NCI-H510A treated with DMSO at 0.1 percent for 48 hours (cell line): ENCODE measurements at regions not wholly inside any gene's neighbourhood (a gene's known extent, or its start where the extent isn't known, plus 50 kb on each side); places are given as distances from the start of the nearest gene placed in this dataset.
"Not testable (repeated sequence)": the region's sequence is repeated elsewhere in the genome, so short reads cannot be mapped to it uniquely, and the experiment has no call there.

Experiments used
- DNase-seq: peaks from one replicate; lab custom pipeline; 2025; lab: John Stamatoyannopoulos, UW

DNA sequence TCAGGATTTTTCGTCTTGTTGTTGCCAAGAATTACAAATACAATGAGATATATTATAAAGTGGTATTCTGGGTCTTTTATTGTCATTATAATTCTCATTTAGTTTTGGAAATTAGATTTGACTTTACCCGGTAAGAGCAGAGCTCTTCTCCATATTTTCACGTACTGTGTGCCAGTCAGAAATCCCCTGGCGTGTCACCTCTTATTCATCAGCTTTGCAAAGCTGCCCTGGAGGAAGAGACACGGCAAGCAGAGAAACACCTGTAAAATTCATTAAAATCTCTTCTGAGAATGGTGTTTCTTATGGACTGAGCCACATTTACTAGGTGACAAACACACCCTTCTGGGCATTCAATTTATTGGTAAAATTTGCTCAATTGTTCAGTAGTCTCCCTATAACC, 440.4 kb downstream of the HINT1 start:
- DNase-seq = no peak

DNA sequence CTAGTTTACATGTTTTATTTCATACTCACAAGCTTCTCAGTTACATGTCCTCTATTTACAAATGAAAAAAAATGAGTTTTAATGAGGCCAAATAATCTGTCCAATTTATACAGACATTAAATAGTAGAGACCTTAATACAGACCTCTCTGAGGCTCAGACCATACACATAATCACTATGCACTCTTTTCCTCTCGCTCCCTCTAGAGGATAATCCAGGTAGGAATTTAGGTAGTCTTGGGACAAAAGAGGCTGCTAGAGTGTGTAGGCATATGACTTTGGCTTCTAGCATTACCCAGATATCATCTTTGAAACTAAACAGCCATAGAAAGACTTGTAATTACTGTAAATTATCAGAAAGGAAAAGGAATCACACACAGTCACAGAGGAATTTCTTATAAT, 444.7 kb downstream of the HINT1 start:
- DNase-seq = peak; percentile 58

DNA sequence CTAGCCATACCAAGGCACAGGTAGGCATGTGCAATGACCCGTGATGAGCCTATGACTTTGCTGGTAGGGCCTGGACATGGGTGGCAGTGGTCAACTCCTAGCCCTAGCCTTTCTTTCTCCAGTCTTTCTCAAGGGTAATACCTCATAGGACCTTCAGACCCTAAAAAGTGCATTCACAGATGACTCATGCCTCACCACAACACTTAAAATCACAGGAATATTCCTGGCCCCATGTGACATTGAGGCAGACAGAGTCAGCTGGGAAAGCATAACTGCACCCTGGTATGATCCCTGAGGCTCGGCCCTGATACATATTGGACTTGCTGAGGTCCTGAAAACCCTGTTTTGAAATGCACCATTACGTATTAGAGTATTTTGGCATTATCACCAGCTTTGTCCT, 449.5 kb downstream of the HINT1 start:
- no peak for DNase-seq

DNA sequence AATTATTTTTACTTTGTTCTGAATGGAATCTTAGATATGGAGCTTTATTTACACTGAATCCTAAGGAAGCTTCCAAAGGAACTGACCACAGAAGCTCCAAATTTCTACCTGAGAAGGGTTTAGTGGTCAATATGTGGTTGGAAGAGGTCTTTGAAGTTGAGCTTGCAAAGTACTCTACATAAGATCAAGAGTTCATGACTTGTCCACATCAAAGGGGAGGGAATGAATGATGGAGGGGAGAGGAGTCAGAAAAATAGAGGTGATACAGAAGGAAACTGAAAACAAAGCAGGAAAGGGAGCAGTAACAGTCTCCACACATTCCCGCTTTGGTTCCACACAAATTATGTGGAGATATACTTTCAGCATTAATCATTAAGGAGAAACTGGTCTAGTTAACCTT, 450.9 kb downstream of the HINT1 start:
- no peak for DNase-seq

DNA sequence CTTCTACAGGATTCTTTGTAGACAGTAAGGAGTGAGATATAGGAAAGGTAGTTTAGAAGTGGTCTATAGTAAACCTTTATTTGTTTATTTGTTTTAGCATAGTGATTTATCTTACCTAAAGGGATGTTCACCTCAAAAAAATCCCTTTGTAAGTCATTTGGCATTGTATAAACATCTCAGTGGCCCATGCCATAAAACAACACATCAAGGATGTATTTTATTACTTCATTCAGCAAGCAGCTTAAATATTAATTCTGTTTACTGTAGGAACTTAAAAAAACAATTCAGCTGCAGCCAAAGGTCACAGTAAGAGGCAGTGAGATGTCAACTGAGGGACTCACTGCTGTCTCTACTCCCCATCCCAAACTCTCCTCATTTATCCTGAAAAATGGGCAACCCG, 452.7 kb downstream of the HINT1 start:
- DNase-seq = no peak

DNA sequence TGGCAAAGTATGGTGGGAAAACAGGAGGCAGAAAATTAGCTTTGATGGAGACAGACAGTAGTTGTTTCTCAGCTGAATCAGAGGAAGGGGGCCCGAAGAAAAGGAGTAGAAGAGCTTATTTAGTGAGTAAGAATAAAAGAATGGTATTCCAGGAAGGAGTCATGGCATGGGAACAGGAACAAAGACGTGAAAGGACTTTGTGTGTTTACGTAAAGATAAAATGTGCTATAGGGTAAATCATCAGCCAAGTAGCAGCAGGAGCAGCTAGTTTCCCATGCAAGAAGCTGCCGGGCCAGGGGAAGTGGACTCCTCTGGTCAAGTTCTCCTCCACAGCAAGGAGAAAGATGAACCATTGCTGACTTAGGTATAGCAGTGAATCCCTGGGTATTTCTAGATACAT, 454.5 kb downstream of the HINT1 start:
- no peak for DNase-seq

DNA sequence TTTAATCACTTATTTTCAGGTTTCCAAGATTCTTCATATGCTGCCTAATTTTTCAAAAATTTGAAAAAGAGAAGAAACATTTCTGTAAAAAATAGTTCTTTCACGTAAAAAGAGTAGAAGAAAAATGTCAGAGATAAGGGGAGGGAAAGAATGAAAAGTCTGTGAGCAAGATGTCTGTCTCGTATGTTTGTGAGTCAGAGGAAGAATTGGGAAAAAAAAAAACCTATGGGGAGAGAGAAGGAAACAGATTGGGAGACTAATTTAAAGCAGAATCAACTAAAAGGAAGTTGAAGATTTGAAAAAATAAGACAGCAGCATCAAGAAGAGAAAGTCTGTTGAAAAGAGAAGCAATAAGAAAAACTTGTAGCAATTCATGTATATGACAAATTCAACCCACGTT, 456.3 kb downstream of the HINT1 start:
- no peak for DNase-seq

DNA sequence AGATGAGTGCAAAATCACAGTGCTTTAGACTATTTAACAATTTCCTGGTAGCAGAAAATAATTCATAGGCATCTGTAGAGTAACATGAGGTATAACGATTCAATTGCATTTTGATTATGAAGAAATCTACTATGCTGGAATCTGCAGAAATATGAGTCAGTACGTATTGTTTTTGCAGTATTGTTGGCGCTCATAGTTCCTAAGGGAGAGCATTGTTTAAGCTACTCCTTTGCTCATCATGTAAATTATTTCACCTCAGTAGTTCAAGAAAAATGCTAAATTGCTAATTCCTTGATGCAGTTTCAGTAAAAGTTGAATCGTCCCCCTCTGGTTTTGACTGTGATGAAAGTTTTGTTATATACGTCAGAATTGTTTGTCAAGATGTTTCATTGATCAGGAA, 458.4 kb downstream of the HINT1 start:
- no peak for DNase-seq

DNA sequence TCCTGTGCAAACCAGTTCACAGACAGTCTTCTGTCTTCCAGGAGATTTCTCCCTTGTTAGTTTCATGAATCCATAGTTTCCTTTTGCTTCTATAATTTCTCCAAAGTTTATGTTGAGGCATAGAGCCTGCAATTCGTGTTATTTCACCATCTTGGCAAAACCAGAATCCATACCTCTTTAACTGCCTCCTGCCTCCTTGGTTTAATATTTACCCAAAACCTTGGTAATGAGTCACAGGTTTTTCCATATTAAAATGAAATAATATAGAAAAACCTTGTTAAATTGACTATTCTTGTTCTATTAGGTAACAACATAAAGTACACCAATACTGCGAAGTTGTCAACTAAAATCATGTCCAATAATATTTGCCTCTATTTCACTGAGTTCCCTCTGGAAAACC, 459.7 kb downstream of the HINT1 start:
- DNase-seq = no peak

DNA sequence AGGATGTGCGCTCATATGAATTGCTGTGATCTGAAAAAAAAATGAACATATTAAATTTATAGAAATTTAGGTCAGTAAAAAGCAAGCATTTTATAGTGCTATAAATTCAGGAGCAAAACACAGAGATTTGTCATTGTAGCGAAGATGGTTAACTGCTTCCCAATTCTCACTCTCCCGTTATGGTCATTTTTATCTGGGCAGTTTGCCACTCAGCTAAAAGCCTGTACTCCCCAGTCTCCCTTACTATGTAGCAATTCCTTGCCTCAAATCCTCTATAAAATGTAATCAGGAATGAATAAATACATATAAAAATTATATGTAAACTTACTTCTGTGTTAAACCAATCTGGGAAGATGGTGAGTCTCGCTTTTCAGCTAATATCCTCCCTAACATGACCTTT, 471.5 kb downstream of the HINT1 start:
- DNase-seq = no peak

DNA sequence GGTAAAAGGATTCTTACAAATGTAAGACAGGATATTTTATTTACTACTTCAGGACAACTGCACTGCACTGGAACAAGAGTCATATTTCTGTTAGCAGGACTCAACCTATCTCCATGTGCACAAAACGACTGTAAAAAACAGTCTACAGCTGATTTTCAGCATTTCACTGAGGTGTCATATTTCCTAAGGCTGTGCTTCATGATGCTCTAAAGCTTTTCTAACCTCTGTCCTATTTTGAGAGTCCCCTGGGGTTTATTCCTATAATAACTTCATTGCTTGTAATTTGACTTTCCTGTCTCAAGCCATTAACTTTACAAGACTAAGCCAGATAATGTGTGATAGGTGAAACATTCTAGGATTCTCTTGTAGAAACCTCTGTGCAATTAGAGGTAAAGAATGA, 472.3 kb downstream of the HINT1 start:
- no peak for DNase-seq

DNA sequence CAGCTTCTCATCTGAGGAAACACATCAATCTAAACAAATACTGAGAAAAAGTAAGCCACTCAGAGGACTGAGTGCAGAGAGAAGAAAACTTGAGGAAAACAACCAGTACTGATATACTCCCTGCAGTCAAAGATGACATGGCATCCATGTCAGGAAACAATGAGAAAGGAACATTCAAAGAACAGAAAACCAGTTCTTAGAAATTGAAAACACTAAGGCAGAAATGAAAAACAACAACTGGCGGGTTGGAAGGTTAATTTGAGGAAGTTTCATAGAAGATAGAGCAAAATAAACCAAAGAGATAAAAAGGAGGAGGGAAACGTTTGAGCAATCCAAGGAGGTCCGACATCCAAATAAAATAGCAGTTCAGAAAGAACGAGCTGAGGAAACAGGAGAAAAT, 475.2 kb downstream of the HINT1 start:
- DNase-seq = no peak

DNA sequence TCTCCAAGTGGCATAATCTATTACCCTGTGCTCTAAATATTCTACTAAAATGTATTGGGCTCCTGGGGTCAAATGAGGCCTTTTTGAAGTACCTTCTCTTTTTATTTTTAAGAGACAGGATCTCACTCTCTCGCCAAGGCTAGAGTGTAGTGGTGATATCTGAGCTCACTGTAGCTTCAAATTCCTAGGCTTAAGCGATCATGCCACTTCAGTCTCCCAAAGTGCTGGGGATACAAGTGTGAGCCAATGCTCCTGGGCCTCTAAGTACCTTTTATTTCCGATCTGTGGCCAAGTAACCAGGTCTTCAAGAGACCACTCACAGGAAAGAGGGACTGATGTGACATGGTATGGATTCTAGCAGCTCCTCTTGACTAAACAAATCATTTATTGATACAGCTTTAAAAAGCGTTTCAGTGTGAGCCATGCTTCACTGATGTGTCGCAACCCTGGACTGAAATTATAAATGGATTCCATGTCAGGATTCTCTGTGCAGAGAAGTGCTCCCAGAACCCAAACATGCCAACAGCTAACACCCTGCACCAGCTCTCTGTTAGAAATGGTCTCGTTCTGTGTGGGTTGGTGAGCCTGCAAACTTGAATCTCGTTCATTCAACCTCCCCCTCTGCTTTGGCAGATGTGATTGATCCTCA, 477.8 kb downstream of the HINT1 start:
- peak; percentile 33 for DNase-seq

DNA sequence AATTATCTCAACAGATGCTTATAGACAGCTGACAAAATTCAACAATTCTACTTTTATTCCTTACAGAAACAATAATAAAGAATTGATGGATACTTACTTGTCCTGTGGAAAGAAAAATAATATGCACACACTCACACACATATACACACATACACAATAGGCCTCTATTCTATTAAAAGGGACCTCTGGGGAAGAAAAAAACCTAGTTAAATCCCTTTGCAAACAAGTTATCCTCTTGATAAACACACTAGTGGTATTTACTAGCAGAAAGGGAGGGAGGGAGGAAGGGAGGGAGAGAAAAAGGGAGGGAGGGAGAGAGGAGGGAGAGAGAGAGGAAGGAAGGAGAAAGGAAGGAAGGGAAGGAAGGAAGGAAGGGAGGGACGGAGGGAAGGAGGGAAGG, 486.4 kb downstream of the HINT1 start:
- no peak for DNase-seq

DNA sequence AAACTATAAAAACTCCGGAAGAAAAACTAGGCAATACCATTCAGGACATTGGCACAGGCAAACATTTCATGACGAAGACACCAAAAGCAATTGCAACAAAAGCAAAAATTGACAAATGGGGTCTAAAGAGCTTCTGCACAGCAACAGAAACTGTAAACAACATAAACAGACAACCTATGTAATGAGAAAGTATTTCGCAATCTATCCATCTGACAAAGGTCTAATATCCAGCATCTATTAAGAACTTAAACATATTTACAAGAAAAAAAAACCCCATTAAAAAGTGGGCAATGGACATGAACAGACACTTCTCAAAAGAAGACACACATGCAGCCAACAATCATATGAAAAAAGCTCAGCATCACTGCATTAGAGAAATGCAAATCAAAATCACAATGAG, 498.6 kb downstream of the HINT1 start:
- DNase-seq = no peak

DNA sequence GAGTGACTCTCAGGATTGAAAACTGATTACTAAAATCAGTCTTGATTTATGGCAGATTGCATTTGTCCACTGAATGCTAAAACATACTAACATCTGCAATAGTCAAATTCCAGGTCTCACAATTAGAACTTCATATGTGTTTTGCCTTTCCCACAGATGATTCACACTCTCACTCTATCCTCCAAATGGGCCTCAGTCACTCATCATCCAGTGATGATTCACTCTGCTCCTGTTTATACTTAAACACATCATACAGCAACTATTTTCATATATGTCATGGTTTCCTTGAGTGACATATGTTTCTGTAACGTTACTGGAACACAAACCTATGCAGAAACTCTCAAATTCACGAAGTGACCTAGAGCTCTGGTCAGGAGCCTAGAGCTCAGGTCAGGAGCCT, 512.9 kb downstream of the HINT1 start:
- no peak for DNase-seq

DNA sequence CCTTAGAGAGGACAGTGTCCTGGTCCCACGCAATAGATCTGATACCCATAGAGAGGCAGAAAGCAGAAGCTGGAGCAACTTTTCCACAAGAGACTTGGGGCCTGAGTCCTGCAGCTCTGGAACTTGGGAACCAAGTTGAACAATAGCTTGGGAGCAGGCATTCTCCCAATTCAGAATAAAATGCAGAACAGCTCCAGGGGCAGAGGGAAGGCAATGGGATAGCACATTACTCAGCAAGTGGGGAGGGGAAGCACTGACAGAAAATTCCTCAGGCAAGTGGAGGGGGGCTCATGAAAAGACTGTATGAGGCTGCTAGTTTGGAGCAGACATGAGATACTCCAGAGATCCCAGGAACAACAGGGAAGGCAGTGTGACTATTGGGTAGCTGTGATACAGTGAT, 513.6 kb downstream of the HINT1 start:
- DNase-seq = no peak

DNA sequence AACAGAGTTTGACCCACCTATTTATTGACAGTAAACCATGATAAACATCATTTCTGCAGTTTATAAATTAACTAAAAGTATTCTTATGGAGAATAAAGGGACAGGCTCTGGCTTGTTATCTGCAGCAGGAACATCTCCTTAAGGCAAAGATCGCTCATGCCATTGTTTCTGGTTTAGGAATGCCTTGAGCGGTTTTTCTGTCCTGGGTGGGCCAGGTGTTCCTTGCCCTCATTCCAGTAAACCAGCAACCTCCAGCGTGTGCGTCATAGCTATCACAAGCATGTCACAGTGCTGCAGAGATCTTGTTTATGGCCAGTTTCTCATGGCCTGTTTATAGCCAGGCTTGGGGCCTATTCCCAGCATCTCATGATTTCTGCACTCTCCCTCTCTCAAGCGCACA, 521.7 kb downstream of the HINT1 start:
- DNase-seq = no peak

DNA sequence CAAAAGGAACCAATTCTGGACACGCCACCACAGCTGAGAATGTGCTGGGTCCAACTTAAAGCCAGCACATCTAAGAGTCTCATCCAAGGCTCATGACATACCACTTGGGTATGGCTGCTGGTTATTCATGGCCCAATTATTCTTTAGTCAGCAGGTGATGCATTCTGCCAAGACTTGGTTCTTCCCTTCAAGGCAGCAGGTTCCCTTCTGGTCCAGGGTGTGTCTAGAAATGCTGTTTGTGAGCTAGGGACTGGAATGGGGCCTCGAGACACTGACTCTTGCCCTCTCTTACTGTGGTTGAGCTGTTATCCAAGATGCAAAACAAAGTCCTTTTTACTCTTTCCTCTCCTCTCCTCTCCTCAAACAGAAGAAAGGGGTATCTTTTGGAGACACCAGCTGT, 522.6 kb downstream of the HINT1 start:
- no peak for DNase-seq

DNA sequence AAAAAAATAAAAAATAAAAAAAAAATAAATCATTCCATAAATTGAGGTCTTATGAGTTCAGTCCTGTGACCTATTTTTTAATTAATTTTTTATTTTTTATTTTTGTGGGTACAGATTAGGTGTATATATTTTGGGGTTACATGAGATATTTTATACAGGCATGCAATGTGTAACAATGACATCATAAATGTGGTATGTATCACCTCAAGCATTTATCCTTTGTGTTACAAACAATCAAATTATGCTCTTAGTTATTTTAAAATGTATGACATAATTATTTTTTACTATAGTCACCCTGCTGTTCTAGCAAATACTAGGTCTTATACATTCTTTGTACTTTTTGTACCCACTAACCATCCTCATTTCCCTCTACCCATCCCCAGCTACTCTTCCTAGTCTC, 537.9 kb downstream of the HINT1 start:
- DNase-seq = no peak

DNA sequence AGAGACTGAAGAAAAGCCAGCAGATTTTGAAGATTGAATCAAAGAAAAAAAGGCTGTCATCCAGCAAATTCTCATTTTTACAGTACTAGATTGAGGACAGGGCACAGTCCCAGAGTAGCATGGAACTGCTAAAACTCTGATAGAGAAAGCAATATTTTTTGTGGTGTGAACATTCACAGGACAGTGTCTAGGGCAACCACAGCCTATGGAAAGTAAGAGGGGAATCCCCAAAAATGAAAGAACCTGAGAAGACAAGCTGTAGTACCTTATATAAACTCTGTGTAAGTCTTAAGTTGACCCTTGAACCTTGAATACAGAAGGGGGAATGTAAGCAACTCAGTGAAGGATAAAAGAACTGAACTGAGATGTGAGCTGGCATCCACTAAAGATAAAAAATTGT, 540.3 kb downstream of the HINT1 start:
- DNase-seq = no peak

DNA sequence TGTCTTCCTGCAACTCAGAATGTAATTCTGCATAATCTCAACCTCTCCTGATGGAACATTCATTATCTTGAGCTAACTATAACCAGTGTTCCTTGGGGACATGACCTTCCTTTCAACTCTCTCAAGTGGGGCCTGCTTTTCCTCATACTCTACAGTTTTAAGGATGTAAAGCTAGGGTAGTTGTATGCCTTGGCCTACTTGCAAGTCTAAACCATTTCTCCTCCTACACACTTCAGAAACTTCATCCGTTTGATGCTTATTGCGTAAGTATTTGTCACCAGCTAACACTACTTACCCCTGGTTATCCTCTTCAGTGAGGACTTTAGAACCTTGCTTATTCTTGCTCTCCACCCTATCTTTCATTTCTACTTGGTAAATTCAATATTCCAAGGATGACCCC, 548.9 kb downstream of the HINT1 start:
- no peak for DNase-seq

DNA sequence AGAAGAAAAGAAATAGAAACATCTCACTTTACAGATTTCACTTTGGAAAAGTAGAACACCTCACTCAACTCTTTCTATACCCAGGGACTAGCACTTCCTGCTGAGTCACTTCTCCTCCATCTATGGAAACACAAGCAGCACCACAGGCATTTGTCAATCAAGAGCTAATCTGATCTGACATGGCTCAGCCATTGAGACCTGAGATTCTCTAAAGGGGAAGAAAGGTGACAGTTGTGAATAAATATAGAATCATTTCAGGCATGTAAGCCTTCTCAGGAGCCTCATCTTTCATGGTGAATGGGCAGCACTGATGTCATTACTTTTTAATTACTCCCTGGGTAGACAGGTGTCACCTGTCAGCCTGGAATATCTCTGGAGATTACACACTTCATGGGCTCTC, 559.8 kb downstream of the HINT1 start:
- peak; percentile 34 for DNase-seq

DNA sequence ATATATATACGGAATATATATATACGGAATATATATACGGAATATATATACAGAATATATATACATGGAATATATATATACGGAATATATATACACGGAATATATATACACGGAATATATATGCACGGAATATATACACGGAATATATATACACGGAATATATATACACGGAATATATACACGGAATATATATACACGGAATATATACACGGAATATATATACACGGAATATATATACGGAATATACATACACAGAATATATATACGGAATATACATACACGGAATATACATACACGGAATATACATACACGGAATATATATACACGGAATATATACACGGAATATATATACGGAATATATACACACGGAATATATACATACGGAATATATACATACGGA, 568.4 kb downstream of the HINT1 start:
- not testable (repeated sequence) for DNase-seq

DNA sequence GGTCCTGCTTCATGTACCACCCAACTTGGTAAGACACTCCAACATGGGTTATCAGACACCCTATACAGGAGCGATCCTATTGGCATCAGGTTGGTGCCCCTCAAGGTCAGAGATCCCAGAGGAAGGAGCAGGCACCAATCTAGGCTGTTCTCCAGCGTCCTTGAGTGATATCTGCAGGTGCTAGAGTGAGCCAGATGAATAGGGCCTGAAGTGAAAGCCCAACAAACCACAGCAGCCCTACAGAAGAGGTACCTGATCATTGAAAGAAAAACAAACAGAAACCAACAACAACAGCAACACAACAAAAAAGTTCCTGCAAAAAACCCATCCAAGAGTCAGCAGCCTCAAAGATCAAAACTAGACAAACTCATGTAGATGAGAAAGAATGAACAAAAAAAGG, 584.8 kb downstream of the HINT1 start:
- DNase-seq = no peak
